ENCODE measurements at regions not wholly inside any gene's neighbourhood (a gene's known extent, or its start where the extent isn't known, plus 50 kb on each side); places are given as distances from the start of the nearest gene placed in this dataset.

DNA sequence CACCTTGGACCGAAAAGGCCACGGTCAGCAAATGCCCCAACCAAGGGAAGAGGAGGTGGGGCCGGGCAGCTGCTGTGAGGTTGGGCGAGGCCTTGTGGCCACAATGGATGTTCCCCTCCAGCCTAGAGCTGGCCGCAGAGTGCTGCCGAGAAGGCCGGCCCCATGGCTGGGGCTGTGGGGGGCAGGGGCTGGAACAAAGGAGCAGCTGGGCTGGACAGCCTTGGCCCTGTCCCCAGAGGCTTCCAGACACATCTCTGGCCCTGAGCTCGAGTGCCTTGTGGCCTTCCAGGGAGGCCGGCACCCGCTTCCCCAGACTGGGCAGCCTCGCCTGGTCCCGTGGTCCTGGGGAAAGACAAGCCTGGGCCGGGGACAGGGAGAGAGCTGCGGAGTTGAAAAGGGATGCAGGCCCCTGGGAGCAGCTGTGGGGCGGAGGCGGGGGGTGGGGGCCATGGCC lies 88.0 kb downstream of the PDGFA start:
- ATAC-seq (ENCODE audit: insufficient read depth, low FRiP score) (no peak), DNase-seq (peak; percentile 43 to 56 (median 47))
- TF ChIP-seq CTCF (IDR thresholded peaks at IDR 0.05; ENCODE audit: control extremely low read depth, extremely low read depth): no peak

DNA sequence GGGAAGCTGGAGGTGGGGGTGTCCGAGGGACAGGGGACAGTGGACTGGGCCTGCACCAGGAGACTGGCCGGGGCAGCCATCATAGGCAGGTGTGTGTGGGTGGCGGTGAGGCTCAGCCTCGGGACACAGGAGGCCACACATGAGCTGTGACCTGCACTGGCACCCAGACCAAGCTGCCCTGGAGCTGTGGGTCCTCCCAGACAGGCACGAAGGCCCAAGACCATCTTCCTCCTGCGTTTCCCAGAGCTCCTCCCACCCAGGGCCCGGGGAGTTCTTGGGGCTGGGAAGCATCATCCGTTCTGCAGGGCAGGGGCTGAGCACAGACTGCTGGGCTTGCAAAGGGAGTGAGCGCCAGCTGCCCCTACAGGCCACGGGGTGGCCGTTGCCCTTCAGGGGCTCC lies 87.4 kb downstream of the PDGFA start:
- Histone ChIP-seq H3K4me3 (no peak overlapping the region), H3K27me3 (ENCODE audit: control insufficient read depth in 3 of 3, insufficient read depth in 3 of 3, low read length in 2 of 3) (no peaks in the 10 kb centered on the region), H3K9ac (ENCODE audit: insufficient read depth in 1 of 2, low read length in 2 of 2) (no peak overlapping the region), H3K36me3 (ENCODE audit: control insufficient read depth in 4 of 4, insufficient read depth in 4 of 4, low read length in 4 of 4) (no peaks in the 10 kb centered on the region), H3K27ac (ENCODE audit: low read depth in 1 of 2, low read length in 1 of 2) (no peak overlapping the region), H3K9me3 (ENCODE audit: control insufficient read depth in 4 of 4, insufficient read depth in 3 of 4, low read length in 3 of 4) (no peaks in the 10 kb centered on the region), H3K4me1 (ENCODE audit: control insufficient read depth in 5 of 5, insufficient read depth in 5 of 5, low read length in 5 of 5) (peaks cover 0 to 7% (median 0%) of the 10 kb centered on the region in 5 donors)
- ATAC-seq (ENCODE audit: insufficient read depth, low FRiP score) (no peak), DNase-seq (no peak)
- TF ChIP-seq CTCF (IDR thresholded peaks at IDR 0.05; ENCODE audit: control extremely low read depth, extremely low read depth): no peak
- WGBS, 2 donors: 87 to 93% methylated on average over 11 of the region's 11 CpGs

More for the DNA sequence above, 88.0 kb downstream of the PDGFA start:
- Histone ChIP-seq H3K27ac (ENCODE audit: low read depth in 1 of 2, low read length in 1 of 2) (no peak overlapping the region), H3K9me3 (ENCODE audit: control insufficient read depth in 4 of 4, insufficient read depth in 3 of 4, low read length in 3 of 4) (no peaks in the 10 kb centered on the region), H3K27me3 (ENCODE audit: control insufficient read depth in 3 of 3, insufficient read depth in 3 of 3, low read length in 2 of 3) (no peaks in the 10 kb centered on the region), H3K9ac (ENCODE audit: insufficient read depth in 1 of 2, low read length in 2 of 2) (no peak overlapping the region), H3K4me1 (ENCODE audit: control insufficient read depth in 5 of 5, insufficient read depth in 5 of 5, low read length in 5 of 5) (peaks cover 0 to 7% (median 0%) of the 10 kb centered on the region in 5 donors), H3K36me3 (ENCODE audit: control insufficient read depth in 4 of 4, insufficient read depth in 4 of 4, low read length in 4 of 4) (no peaks in the 10 kb centered on the region), H3K4me3 (no peak overlapping the region)
- WGBS, 2 donors: 79 to 90% methylated on average over 16 of the region's 16 CpGs

DNA sequence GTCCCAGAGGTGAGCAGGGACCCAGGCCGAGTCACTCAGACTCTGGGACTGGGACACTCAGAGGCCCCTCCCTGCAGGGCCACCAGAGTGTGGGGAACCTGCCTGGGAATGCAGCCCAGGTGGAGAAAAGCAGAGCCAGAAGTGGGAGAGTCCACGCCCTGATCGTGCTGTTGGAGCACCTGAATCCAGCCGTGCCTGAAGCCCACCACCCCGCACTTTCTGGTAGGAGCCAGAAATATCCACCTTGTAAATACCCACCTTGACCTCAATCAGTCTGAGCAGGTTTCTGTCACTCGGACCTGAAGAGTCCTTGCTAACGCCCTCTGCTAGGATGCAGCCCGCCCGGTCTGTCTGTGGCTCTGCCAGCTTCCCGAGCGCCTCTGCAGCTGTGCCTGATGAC lies 86.7 kb downstream of the PDGFA start:
- Histone ChIP-seq H3K9ac (ENCODE audit: insufficient read depth in 1 of 2, low read length in 2 of 2) (no peak overlapping the region), H3K4me1 (ENCODE audit: control insufficient read depth in 5 of 5, insufficient read depth in 5 of 5, low read length in 5 of 5) (peaks cover 0 to 7% (median 0%) of the 10 kb centered on the region in 5 donors), H3K36me3 (ENCODE audit: control insufficient read depth in 4 of 4, insufficient read depth in 4 of 4, low read length in 4 of 4) (no peaks in the 10 kb centered on the region), H3K4me3 (no peak overlapping the region), H3K27me3 (ENCODE audit: control insufficient read depth in 3 of 3, insufficient read depth in 3 of 3, low read length in 2 of 3) (no peaks in the 10 kb centered on the region), H3K27ac (ENCODE audit: low read depth in 1 of 2, low read length in 1 of 2) (no peak overlapping the region), H3K9me3 (ENCODE audit: control insufficient read depth in 4 of 4, insufficient read depth in 3 of 4, low read length in 3 of 4) (no peaks in the 10 kb centered on the region)
- no peak for TF ChIP-seq CTCF (IDR thresholded peaks at IDR 0.05; ENCODE audit: control extremely low read depth, extremely low read depth)
- ATAC-seq (ENCODE audit: insufficient read depth, low FRiP score): no peak
- 85 to 94% methylated on average over 11 of the region's 11 CpGs for WGBS, 2 donors
- DNase-seq: no peak

DNA sequence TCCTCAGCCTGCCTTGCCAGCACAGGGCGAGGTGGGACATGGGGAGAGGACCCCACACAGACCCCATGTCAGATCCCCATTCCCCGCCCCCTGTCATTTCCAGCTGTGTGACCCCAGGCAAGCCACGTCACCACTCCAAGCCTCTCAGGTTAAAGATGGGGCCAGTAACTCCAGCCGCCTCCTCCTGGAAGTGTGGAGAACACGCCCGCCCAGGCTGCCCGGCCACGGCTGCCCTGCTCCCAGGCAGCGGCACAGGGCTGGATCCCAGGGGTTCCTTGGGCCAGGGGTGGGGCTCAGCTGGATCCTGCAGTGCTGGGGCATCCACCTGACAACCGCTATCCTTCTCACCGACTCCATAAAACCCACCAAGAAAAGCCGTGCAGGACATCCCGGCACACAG lies 86.1 kb downstream of the PDGFA start:
- WGBS, 2 donors: 91 to 95% methylated on average over 13 of the region's 13 CpGs
- no peak for DNase-seq

More for the DNA sequence above, 86.1 kb downstream of the PDGFA start:
- TF ChIP-seq CTCF (IDR thresholded peaks at IDR 0.05; ENCODE audit: control extremely low read depth, extremely low read depth): no peak
- no peaks in the 10 kb centered on the region for H3K9me3 ChIP-seq (ENCODE audit: control insufficient read depth in 4 of 4, insufficient read depth in 3 of 4, low read length in 3 of 4)
- H3K4me1 ChIP-seq (ENCODE audit: control insufficient read depth in 5 of 5, insufficient read depth in 5 of 5, low read length in 5 of 5): peaks cover 0 to 7% (median 0%) of the 10 kb centered on the region in 5 donors
- no peak for ATAC-seq (ENCODE audit: insufficient read depth, low FRiP score)
- H3K9ac ChIP-seq (ENCODE audit: insufficient read depth in 1 of 2, low read length in 2 of 2): no peak overlapping the region
- no peaks in the 10 kb centered on the region for H3K36me3 ChIP-seq (ENCODE audit: control insufficient read depth in 4 of 4, insufficient read depth in 4 of 4, low read length in 4 of 4)
- H3K4me3 ChIP-seq: no peak overlapping the region
- H3K27ac ChIP-seq (ENCODE audit: low read depth in 1 of 2, low read length in 1 of 2): no peak overlapping the region
- no peaks in the 10 kb centered on the region for H3K27me3 ChIP-seq (ENCODE audit: control insufficient read depth in 3 of 3, insufficient read depth in 3 of 3, low read length in 2 of 3)

Data from lung (tissue), 11 donors.